Jurkat, Clone E6-1 (cell line): ENCODE measurements at regions not wholly inside any gene's neighbourhood (a gene's known extent, or its start where the extent isn't known, plus 50 kb on each side); places are given as distances from the start of the nearest gene placed in this dataset.
"Not testable (repeated sequence)": the region's sequence is repeated elsewhere in the genome, so short reads cannot be mapped to it uniquely, and the experiment has no call there.

Experiments used
- DNase-seq: peaks from one replicate; pipeline ENCODE4 v3.0.0-alpha.2; 2011; ENCODE audit warnings: low read depth, low spot score
- H3K4me3 ChIP-seq: 2 replicates; pipeline ENCODE4 v1.5.1; 2011; ENCODE audit warnings: mild to moderate bottlenecking, low read length, control low read depth, moderate library complexity

- no peak for DNase-seq
Measured at GRCh38 chr13:61247149-61247936, 168.3 kb downstream of the PCDH20 start.

GRCh38 chr13:61246351-61246750 is 169.3 kb downstream of the PCDH20 start:
- DNase-seq: no peak

More at GRCh38 chr13:61247149-61247936, 168.3 kb downstream of the PCDH20 start:
- H3K4me3 ChIP-seq: no peak overlapping the region

GRCh38 chr13:61215601-61216000 is 200.0 kb downstream of the PCDH20 start:
- no peak overlapping the region for H3K4me3 ChIP-seq

More at GRCh38 chr13:61246351-61246750, 169.3 kb downstream of the PCDH20 start:
- H3K4me3 ChIP-seq: no peak overlapping the region

DNA sequence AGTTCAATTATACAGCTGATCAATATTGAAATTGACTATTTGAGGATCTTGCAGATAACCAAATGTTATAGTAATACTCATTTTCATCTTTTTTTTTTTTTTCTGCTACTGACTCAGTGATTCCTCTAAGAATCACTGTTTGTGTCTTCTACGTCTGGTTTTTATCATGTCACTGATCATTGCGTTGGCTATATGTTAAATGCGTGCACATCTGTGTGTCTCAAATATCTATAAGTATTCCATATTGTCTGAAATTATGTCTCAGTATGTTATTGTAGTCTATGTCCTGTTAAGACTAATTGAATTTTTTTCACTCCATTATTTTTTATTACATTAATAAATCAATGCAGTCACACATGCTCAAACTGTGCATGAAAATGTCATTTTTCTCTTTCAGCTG is 200.5 kb downstream of the PCDH20 start:
- no peak for DNase-seq
- H3K4me3 ChIP-seq: no peak overlapping the region

More at GRCh38 chr13:61215601-61216000, 200.0 kb downstream of the PCDH20 start:
- DNase-seq: no peak

- no peak for DNase-seq
- no peak overlapping the region for H3K4me3 ChIP-seq
Measured at GRCh38 chr13:61214551-61214950, 201.1 kb downstream of the PCDH20 start.

DNA sequence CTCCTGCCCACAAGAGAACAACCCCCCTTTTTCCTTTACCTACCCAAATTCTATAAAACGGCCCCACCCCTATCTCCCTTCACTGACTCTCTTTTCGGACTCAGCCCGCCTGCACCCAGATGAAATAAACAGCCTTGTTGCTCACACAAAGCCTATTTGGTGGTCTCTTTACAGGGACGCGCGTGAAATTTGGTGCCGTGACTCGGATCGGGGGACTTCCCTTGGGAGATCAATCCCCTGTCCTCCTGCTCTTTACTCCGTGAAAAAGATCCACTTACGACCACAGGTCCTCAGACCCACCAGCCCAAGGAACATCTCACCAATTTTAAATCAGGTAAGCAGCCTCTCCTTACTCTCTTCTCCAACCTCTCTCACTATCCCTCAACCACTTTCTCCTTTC is 209.8 kb downstream of the PCDH20 start:
- not testable (repeated sequence) for H3K4me3 ChIP-seq, DNase-seq

DNA sequence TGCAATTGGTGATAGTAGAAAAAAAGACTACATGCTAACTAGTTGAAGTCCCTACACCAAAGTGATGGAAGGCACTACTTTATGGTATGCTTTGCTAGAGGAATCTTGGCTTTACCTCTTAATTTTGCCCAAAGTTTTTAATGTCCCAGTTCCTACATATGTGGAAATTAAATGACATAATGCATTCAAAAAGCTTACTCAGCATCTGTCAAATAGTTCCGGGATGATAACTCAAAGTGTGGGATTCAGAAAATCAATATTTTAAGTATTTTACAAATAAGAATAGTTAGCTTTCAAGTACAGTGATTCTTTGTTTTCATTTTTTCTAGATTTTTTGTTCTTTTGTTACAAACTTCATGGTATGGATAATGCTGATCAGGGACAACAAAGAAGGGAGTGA is 211.6 kb downstream of the PCDH20 start:
- H3K4me3 ChIP-seq: no peak overlapping the region
- DNase-seq: no peak

DNA sequence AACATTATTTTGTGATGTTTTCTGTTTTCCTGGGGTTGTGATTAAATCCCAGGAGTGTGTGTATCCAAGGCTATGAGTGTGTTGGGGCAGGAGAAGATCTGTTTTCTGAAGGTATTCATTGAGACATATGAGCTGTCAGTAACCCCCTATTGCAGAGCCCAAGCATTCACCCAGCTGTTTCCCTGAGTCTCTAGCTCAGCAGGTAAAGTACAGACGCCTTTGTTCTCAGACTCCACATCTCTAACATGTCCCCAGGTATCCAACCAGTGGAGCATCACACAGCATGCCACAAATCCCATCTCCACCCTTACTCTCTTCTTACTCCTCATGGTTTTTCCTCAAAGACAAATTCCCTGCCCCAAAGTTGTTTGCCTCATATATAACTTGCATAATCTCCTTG is 213.6 kb downstream of the PCDH20 start:
- no peak for DNase-seq
- H3K4me3 ChIP-seq: no peak overlapping the region

GRCh38 chr13:61192826-61193225 is 222.8 kb downstream of the PCDH20 start:
- no peak overlapping the region for H3K4me3 ChIP-seq
- DNase-seq: no peak

GRCh38 chr13:61188057-61188456 is 227.6 kb downstream of the PCDH20 start:
- H3K4me3 ChIP-seq: no peak overlapping the region

GRCh38 chr13:61187471-61187870 is 228.2 kb downstream of the PCDH20 start:
- no peak overlapping the region for H3K4me3 ChIP-seq
- no peak for DNase-seq

More at GRCh38 chr13:61188057-61188456, 227.6 kb downstream of the PCDH20 start:
- no peak for DNase-seq

DNA sequence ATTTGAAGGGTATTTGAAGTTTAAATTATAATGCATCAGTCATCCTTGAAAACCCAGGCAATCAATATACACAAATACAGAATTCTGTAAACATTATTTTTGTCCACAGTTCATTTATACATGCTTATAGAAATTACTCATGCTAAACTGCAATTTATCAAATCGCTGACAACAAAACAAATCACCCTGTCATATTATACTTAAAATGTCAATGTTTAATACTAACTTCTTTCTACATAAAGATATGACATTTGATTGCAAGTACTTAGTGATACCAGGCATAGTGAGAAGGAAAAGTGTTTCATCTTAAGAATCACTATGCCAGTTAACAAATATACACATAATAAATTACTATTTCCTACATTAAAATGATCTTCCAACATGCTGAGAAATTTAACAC is 232.0 kb downstream of the PCDH20 start:
- DNase-seq: no peak
- H3K4me3 ChIP-seq: no peak overlapping the region

DNA sequence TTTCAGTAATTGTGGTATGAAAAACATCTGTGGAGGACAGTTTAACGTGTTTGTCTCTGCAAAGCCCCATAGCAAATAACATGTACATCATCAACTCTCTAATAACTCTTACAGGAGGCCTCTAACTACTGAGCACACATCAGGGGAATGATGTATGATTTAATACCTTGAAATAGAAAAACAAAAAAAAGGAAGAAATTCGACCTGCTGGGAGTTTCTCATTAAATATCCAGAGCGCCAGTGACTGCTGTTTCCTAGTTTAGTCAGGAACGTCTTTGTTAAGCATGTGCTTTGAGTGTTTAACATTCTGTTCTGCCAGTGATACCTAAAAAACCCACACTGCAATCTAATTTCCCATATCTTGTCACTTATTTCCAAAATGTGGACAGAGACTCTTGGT is 235.4 kb downstream of the PCDH20 start:
- no peak overlapping the region for H3K4me3 ChIP-seq
- DNase-seq: no peak

GRCh38 chr13:61179741-61180140 is 235.9 kb downstream of the PCDH20 start:
- no peak overlapping the region for H3K4me3 ChIP-seq

DNA sequence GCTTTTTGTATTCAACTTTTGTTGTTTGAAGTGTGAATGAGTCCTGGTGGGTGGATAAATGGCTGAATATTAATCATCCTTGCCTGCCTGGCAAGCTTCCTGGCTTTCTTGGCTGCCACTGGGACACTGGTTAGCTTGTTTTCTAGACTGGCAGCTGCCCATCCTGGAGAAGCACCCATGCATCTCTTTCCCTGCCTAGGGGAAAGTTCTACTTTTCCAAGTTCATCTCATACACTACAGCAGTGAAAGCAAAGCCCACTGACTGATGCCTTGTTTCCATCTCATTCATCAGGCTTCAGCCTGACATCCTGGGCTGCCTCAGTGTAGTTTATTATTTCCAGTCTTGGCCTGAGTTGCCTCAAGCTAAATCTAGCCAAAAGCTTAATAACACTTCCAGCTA is 244.8 kb downstream of the PCDH20 start:
- H3K4me3 ChIP-seq: no peak overlapping the region
- no peak for DNase-seq

More at GRCh38 chr13:61179741-61180140, 235.9 kb downstream of the PCDH20 start:
- DNase-seq: no peak

GRCh38 chr13:61162636-61163035 is 253.0 kb downstream of the PCDH20 start:
- no peak for DNase-seq
- H3K4me3 ChIP-seq: no peak overlapping the region

GRCh38 chr13:61162106-61162505 is 253.5 kb downstream of the PCDH20 start:
- no peak overlapping the region for H3K4me3 ChIP-seq
- DNase-seq: no peak

DNA sequence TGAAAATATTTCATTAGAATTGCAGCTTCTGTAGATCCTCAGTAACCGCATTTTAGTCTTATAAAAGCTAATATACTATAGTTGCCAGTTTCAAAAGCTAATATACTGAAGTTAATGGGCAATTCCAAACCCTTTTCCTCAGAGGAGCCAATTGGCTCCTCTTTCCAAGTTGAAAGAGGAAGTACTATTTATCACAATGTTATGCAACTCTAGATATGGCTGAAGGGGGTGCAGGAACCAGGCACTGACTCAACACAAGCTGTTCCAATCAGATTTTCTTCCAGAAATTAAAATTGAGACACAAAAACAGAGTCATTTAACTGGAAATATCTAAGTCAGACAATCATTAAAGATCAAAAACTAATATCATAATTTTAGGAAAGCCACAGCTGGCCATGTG is 258.9 kb downstream of the PCDH20 start:
- H3K4me3 ChIP-seq: no peak overlapping the region
- no peak for DNase-seq

GRCh38 chr13:61151062-61151461 is 264.6 kb downstream of the PCDH20 start:
- no peak for DNase-seq
- H3K4me3 ChIP-seq: no peak overlapping the region

GRCh38 chr13:61149331-61149730 is 266.3 kb downstream of the PCDH20 start:
- H3K4me3 ChIP-seq: no peak overlapping the region
- no peak for DNase-seq

- no peak for DNase-seq
- no peak overlapping the region for H3K4me3 ChIP-seq
Measured at GRCh38 chr13:61148691-61149315, 266.8 kb downstream of the PCDH20 start.
